Hepatocyte (in vitro differentiated cells): ENCODE measurements at regions not wholly inside any gene's neighbourhood (a gene's known extent, or its start where the extent isn't known, plus 50 kb on each side); places are given as distances from the start of the nearest gene placed in this dataset.

Experiments used
- DNase-seq: peaks from one replicate; pipeline ENCODE4 v3.0.0-alpha.2; 2016; ENCODE audit warnings: low spot score
- H2AFZ ChIP-seq: fragments of 200-600 bp; sonication (generic); 2 replicates; pipeline ENCODE4 v1.6.0; 2016; ENCODE audit warnings: antibody characterized with exemption, mild to moderate bottlenecking
- H3K27ac ChIP-seq: fragments of 200-600 bp; sonication (generic); 2 replicates; pipeline ENCODE4 v1.5.1; 2016; ENCODE audit warnings: mild to moderate bottlenecking
- H3K27me3 ChIP-seq: fragments of 200-600 bp; sonication (generic); 2 replicates; pipeline ENCODE4 v1.6.1; 2016
- H3K36me3 ChIP-seq: fragments of 200-600 bp; sonication (generic); replicated peaks from 2 replicates; pipeline ENCODE4 v1.5.1; 2016; ENCODE audit warnings: low read depth; ENCODE audit not compliant: insufficient read depth
- H3K4me1 ChIP-seq: fragments of 200-600 bp; sonication (generic); 2 replicates; pipeline ENCODE4 v1.5.1; 2016; ENCODE audit warnings: mild to moderate bottlenecking, moderate library complexity; ENCODE audit not compliant: insufficient read depth
- H3K4me2 ChIP-seq: fragments of 200-600 bp; sonication (generic); 2 replicates; pipeline ENCODE4 v1.6.0; 2016
- H3K4me3 ChIP-seq: fragments of 200-600 bp; sonication (generic); 2 replicates; pipeline ENCODE4 v1.5.1; 2016; ENCODE audit warnings: mild to moderate bottlenecking
- H3K79me2 ChIP-seq: fragments of 200-600 bp; sonication (generic); 2 replicates; pipeline ENCODE4 v1.6.0; 2017; ENCODE audit warnings: mild to moderate bottlenecking
- H3K9me2 ChIP-seq: fragments of 200-600 bp; sonication (generic); replicated peaks from 2 replicates; pipeline ENCODE4 v1.6.0; 2017; ENCODE audit warnings: mild to moderate bottlenecking; ENCODE audit not compliant: insufficient read depth
- H3K9me3 ChIP-seq: fragments of 200-600 bp; sonication (generic); 2 replicates; pipeline ENCODE4 v1.5.1; 2016; ENCODE audit warnings: low read depth, mild to moderate bottlenecking
- H4K20me1 ChIP-seq: fragments of 200-600 bp; sonication (generic); 2 replicates; pipeline ENCODE4 v1.6.0; 2016; ENCODE audit warnings: mild to moderate bottlenecking; ENCODE audit not compliant: insufficient read depth, poor library complexity, severe bottlenecking
- EZH2 ChIP-seq: fragments of 200-600 bp; sonication (generic); IDR thresholded peaks from 2 replicates; pipeline ENCODE4 v1.6.1; 2016; ENCODE audit warnings: antibody characterized with exemption, mild to moderate bottlenecking, borderline replicate concordance
- EZH2phosphoT487 ChIP-seq: fragments of 200-600 bp; sonication (generic); IDR thresholded peaks from one replicate; pipeline ENCODE4 v1.6.1; 2018; ENCODE audit warnings: antibody characterized with exemption, mild to moderate bottlenecking, low read depth, moderate library complexity; ENCODE audit not compliant: unreplicated experiment, severe bottlenecking
- WGBS: methylation state at CpG from one replicate; pipeline ENCODE4 v1.1.6; 2016; ENCODE audit warnings: low lambda C conversion rate; ENCODE audit errors: missing lambda C conversion rate; 5-methylcytosine and 5-hydroxymethylcytosine counted together
- TF ChIP-seq, protein P1 (sequence below): fragments of 200-600 bp; sonication (generic); IDR thresholded peaks from 2 replicates; pipeline ENCODE4 v1.5.1; 2016; ENCODE audit warnings: antibody characterized with exemption, mild to moderate bottlenecking; ENCODE audit not compliant: poor library complexity

DNA sequence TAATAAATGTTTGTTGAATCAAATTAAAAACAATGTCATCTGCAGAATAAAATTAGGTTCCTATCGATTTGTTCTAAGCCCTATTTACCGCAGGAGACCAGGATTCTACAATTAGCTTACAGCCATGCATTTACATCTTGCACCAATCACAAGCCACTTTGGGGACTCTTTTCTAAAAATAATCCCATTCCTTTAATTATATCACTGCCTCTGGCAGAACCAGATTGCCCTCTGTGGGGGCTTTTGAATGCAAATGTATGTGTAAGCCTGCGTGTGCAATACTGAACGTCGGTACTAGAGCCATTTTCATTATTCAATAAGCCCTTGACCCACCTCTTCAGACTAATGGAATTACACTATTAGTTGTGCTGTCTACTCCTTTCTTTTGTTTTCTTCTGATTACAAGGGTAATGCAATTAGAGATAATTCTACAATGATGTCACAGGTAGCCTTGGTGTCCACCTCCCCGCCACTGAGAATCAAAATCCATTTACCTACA lies 391.3 kb upstream of the XYLT1 start:
- no peaks in the 10 kb centered on the region for H3K9me3 ChIP-seq
- DNase-seq, result no peak
- no peak overlapping the region for H3K4me2 ChIP-seq
- H3K27ac ChIP-seq, result no peak overlapping the region
- H3K4me3 ChIP-seq, result no peak overlapping the region
- no peaks in the 10 kb centered on the region for H3K27me3 ChIP-seq
- 89% methylated on average over 6 of the region's 6 CpGs for WGBS
- TF ChIP-seq EZH2phosphoT487, result no peak
- TF ChIP-seq, protein P1, sequence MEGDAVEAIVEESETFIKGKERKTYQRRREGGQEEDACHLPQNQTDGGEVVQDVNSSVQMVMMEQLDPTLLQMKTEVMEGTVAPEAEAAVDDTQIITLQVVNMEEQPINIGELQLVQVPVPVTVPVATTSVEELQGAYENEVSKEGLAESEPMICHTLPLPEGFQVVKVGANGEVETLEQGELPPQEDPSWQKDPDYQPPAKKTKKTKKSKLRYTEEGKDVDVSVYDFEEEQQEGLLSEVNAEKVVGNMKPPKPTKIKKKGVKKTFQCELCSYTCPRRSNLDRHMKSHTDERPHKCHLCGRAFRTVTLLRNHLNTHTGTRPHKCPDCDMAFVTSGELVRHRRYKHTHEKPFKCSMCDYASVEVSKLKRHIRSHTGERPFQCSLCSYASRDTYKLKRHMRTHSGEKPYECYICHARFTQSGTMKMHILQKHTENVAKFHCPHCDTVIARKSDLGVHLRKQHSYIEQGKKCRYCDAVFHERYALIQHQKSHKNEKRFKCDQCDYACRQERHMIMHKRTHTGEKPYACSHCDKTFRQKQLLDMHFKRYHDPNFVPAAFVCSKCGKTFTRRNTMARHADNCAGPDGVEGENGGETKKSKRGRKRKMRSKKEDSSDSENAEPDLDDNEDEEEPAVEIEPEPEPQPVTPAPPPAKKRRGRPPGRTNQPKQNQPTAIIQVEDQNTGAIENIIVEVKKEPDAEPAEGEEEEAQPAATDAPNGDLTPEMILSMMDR, result no peak
- TF ChIP-seq EZH2, result no peak
- no peak overlapping the region for H2AFZ ChIP-seq
- no peaks in the 10 kb centered on the region for H3K4me1 ChIP-seq
- no peaks in the 10 kb centered on the region for H3K36me3 ChIP-seq
- H4K20me1 ChIP-seq, result no peaks in the 10 kb centered on the region
- H3K79me2 ChIP-seq, result no peaks in the 10 kb centered on the region
- no peaks in the 10 kb centered on the region for H3K9me2 ChIP-seq

DNA sequence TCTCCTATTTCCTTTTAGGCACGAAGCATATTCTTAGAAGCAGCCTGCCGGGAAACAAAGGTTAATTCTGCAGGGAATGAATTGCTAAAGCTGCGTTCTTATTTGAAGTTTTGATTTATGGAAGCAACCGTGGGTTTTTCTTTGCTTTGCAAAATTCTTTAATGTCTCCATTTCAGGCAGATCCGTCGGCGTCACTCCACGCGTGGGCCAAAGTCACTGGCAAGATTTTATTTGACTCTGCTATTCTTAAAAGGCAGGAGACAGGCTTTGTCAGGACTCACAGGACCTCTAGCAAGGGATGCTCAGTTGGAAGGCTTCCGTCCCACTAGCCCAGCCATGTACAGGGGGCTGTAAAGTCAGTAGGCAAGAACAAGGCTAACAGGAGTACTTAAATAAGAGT lies 387.3 kb upstream of the XYLT1 start:
- no peaks in the 10 kb centered on the region for H3K4me1 ChIP-seq
- no peaks in the 10 kb centered on the region for H3K9me2 ChIP-seq
- no peak overlapping the region for H3K4me3 ChIP-seq
- 77% methylated on average over 10 of the region's 10 CpGs for WGBS
- no peak overlapping the region for H3K4me2 ChIP-seq
- H3K36me3 ChIP-seq, result no peaks in the 10 kb centered on the region
- H3K79me2 ChIP-seq, result no peaks in the 10 kb centered on the region
- TF ChIP-seq, protein P1, result no peak
- TF ChIP-seq EZH2phosphoT487 (no peak), EZH2 (no peak)
- no peak overlapping the region for H3K27ac ChIP-seq
- no peaks in the 10 kb centered on the region for H3K27me3 ChIP-seq
- DNase-seq, result no peak
- H3K9me3 ChIP-seq, result no peaks in the 10 kb centered on the region
- H4K20me1 ChIP-seq, result no peaks in the 10 kb centered on the region
- H2AFZ ChIP-seq, result no peak overlapping the region

DNA sequence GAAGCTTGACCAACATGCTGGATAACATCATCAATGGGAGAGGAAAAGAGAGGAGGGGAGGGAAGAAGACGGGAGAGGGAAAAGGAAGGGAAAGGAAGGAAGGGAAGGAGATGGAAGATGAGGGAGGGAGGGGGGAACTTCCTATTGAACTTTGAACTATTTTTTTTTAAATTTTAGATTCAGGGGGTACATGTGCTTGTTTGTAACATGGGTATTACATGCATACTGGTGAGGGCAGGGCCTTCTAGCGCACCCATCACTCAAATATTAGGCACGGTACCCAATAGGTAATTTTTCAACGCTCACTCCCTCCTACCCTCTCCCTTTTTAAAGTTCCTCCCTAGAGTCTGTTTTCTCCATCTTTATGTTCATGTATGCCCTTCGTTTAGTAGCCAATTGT lies 383.2 kb upstream of the XYLT1 start:
- Histone ChIP-seq H3K4me3 (no peak overlapping the region), H3K4me1 (no peaks in the 10 kb centered on the region), H3K79me2 (no peaks in the 10 kb centered on the region), H3K36me3 (no peaks in the 10 kb centered on the region), H3K9me2 (no peaks in the 10 kb centered on the region), H3K9me3 (no peaks in the 10 kb centered on the region), H3K4me2 (no peak overlapping the region), H3K27ac (no peak overlapping the region), H4K20me1 (no peaks in the 10 kb centered on the region), H3K27me3 (no peaks in the 10 kb centered on the region), H2AFZ (no peak overlapping the region)
- WGBS, result 84% methylated on average over 5 of the region's 5 CpGs
- TF ChIP-seq EZH2phosphoT487 (no peak), EZH2 (no peak)
- TF ChIP-seq, protein P1, result no peak
- DNase-seq, result no peak
